GM12864 (cell line): ENCODE measurements at regions not wholly inside any gene's neighbourhood (a gene's known extent, or its start where the extent isn't known, plus 50 kb on each side); places are given as distances from the start of the nearest gene placed in this dataset.

Experiments
- DNase-seq: peaks from one replicate; pipeline ENCODE4 v3.0.0-alpha.2; 2011; ENCODE audit warnings: low read depth
- H3K4me3 ChIP-seq: 2 replicates; pipeline ENCODE4 v1.5.1; 2011; ENCODE audit warnings: mild to moderate bottlenecking, low read depth, low read length, control low read depth
- CTCF ChIP-seq: IDR thresholded peaks from 2 replicates; pipeline ENCODE4 v1.5.1; 2011; ENCODE audit warnings: low read depth, mild to moderate bottlenecking, moderate library complexity, low read length, control low read depth, inconsistent platforms; ENCODE audit errors: missing control alignments

- DNase-seq, result no peak
- TF ChIP-seq CTCF, result no peak
Measured at GRCh38 chr6:8558953-8559352, 123.6 kb upstream of the SLC35B3 start.

GRCh38 chr6:8557014-8557748 lies 121.8 kb upstream of the SLC35B3 start:
- no peak for DNase-seq
- no peak overlapping the region for H3K4me3 ChIP-seq
- TF ChIP-seq CTCF, result no peak

More at GRCh38 chr6:8558953-8559352, 123.6 kb upstream of the SLC35B3 start:
- H3K4me3 ChIP-seq, result no peak overlapping the region

- no peak for TF ChIP-seq CTCF
- no peak for DNase-seq
- no peak overlapping the region for H3K4me3 ChIP-seq
Measured at GRCh38 chr6:8556370-8557013, 121.1 kb upstream of the SLC35B3 start.

GRCh38 chr6:8551993-8552392 lies 116.6 kb upstream of the SLC35B3 start:
- no peak overlapping the region for H3K4me3 ChIP-seq
- DNase-seq, result no peak
- TF ChIP-seq CTCF, result no peak

- DNase-seq, result no peak
- no peak for TF ChIP-seq CTCF
- H3K4me3 ChIP-seq, result no peak overlapping the region
Measured at GRCh38 chr6:8551386-8551785, 116.0 kb upstream of the SLC35B3 start.

GRCh38 chr6:8549074-8549790 lies 113.9 kb upstream of the SLC35B3 start:
- H3K4me3 ChIP-seq, result no peak overlapping the region
- no peak for DNase-seq
- TF ChIP-seq CTCF, result no peak

- no peak for TF ChIP-seq CTCF
- no peak overlapping the region for H3K4me3 ChIP-seq
Measured at GRCh38 chr6:8546496-8546895, 111.2 kb upstream of the SLC35B3 start.

More at GRCh38 chr6:8546496-8546895, 111.2 kb upstream of the SLC35B3 start:
- no peak for DNase-seq
